RWPE1 (cell line): ENCODE measurements at regions not wholly inside any gene's neighbourhood (a gene's known extent, or its start where the extent isn't known, plus 50 kb on each side); places are given as distances from the start of the nearest gene placed in this dataset.

ENCODE experiments used
- CTCF ChIA-PET: fragments of 350-600 bp; sonication (Branson Sonifier 250); formaldehyde crosslinking; extraction: SDS; loops from one replicate; lab custom pipeline; 2021; lab: Yijun Ruan, JAX
- POLR2A ChIA-PET: fragments of 400-600 bp; formaldehyde crosslinking; extraction: SDS; loops from one replicate; lab custom pipeline; 2020; ENCODE audit warnings: antibody characterized with exemption; ENCODE audit not compliant: low non-redundant PET; lab: Yijun Ruan, JAX
- DNase-seq: peaks from one replicate; pipeline ENCODE4 v3.0.0; 2012; ENCODE audit warnings: low spot score
- H3K27ac ChIP-seq: fragments of 450-650 bp; 2 replicates; pipeline ENCODE4 v1.5.1; 2017
- CTCF ChIP-seq: fragments of 450-650 bp; conservative IDR thresholded peaks from 2 replicates; pipeline ENCODE4 v1.5.1; 2017; ENCODE audit warnings: low read depth, mild to moderate bottlenecking

- no peak for TF ChIP-seq CTCF
- no peak for DNase-seq
- ChIA-PET CTCF (no interaction called here), POLR2A (no interaction called here)
- no peak overlapping the region for H3K27ac ChIP-seq
These were observed 379.9 kb upstream of the PDE3A start for GRCh38 chr12:19988459-19988873.

GRCh38 chr12:19988948-19989347 lies 379.4 kb upstream of the PDE3A start:
- CTCF ChIA-PET, result no interaction called here
- POLR2A ChIA-PET, result no interaction called here
- H3K27ac ChIP-seq, result no peak overlapping the region
- no peak for DNase-seq
- TF ChIP-seq CTCF, result no peak

- DNase-seq, result no peak
- CTCF ChIA-PET, result interaction anchor here (0.6 kb wide), 1 partner anchor 14 kb away, joined by 3 read pairs; no protein-coding TSS in a partner anchor
- POLR2A ChIA-PET, result no interaction called here
- H3K27ac ChIP-seq, result no peak overlapping the region
- no peak for TF ChIP-seq CTCF
These were observed 377.2 kb upstream of the PDE3A start for GRCh38 chr12:19991146-19991545.

GRCh38 chr12:19992311-19992710 lies 376.0 kb upstream of the PDE3A start:
- CTCF ChIA-PET, result no interaction called here
- no peak overlapping the region for H3K27ac ChIP-seq
- DNase-seq, result no peak
- POLR2A ChIA-PET, result no interaction called here
- TF ChIP-seq CTCF, result no peak

GRCh38 chr12:19994968-19995367 lies 373.4 kb upstream of the PDE3A start:
- ChIA-PET CTCF (interaction anchor here (0.6 kb wide), 1 partner anchor 237 kb away, joined by 3 read pairs; no protein-coding TSS in a partner anchor), POLR2A (no interaction called here)
- no peak for DNase-seq
- no peak overlapping the region for H3K27ac ChIP-seq
- TF ChIP-seq CTCF, result no peak

GRCh38 chr12:19997656-19998400 lies 370.5 kb upstream of the PDE3A start:
- CTCF ChIA-PET, result no interaction called here
- DNase-seq, result no peak
- no peak overlapping the region for H3K27ac ChIP-seq
- TF ChIP-seq CTCF, result no peak
- POLR2A ChIA-PET, result no interaction called here
